Neutrophil (primary cell): ENCODE measurements at regions not wholly inside any gene's neighbourhood (a gene's known extent, or its start where the extent isn't known, plus 50 kb on each side); places are given as distances from the start of the nearest gene placed in this dataset.

Experiments
- H3K27ac ChIP-seq: fragments of 200-600 bp; sonication (generic); 2 replicates; pipeline ENCODE4 v1.5.1; 2016; ENCODE audit warnings: mild to moderate bottlenecking, moderate library complexity
- H3K27me3 ChIP-seq: fragments of 200-600 bp; sonication (generic); 2 replicates; pipeline ENCODE4 v1.6.0; 2016; ENCODE audit warnings: mild to moderate bottlenecking
- H3K36me3 ChIP-seq: fragments of 200-600 bp; sonication (generic); 2 replicates; pipeline ENCODE4 v1.5.1; 2017
- H3K4me1 ChIP-seq, 2 experiments: fragments of 200-600 bp in 1 of 2; sonication (generic) in 1 of 2; 1 replicate in 1 of 2; 2 replicates in 1 of 2; pipeline versions ENCODE4 v1.5.1 to v1.6.1; 2013 to 2016; ENCODE audit warnings: low read depth in 1 of 2, low read length in 1 of 2, mild to moderate bottlenecking in 1 of 2, moderate library complexity in 1 of 2; ENCODE audit not compliant: control insufficient read depth in 1 of 2, insufficient read depth in 1 of 2
- H3K4me3 ChIP-seq, 2 experiments: fragments of 200-600 bp in 1 of 2; sonication (generic) in 1 of 2; 1 replicate in 1 of 2; 2 replicates in 1 of 2; pipeline ENCODE4 v1.5.1; 2013 to 2016; ENCODE audit warnings: low read depth in 1 of 2, low read length in 1 of 2, mild to moderate bottlenecking in 1 of 2, moderate library complexity in 1 of 2
- H3K9me3 ChIP-seq: fragments of 200-600 bp; sonication (generic); 2 replicates; pipeline ENCODE4 v1.5.1; 2016
- TF ChIP-seq, protein P1 (sequence below): fragments of 200-600 bp; sonication (generic); IDR thresholded peaks from 2 replicates; pipeline ENCODE4 v1.5.1; 2016; ENCODE audit warnings: antibody characterized with exemption

DNA sequence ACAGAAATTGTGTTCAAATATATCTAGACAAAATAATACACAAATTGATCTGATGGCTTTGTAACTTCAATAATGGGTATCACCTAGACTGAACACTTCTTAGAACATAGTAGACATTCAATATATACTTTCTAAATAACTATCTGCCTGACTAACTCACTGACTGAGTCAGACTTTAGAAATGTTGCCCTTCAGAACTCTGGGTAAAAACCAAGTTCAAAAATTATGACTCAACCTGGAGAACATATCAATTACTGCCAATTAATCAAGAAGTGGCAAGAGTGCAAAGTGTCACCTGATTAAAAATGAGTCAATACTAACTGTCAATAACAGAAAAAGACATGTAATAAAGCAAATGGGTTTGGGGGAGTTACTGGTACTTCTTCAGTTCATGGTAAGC lies 144.6 kb upstream of the TMCO5A start:
- TF ChIP-seq, protein P1, sequence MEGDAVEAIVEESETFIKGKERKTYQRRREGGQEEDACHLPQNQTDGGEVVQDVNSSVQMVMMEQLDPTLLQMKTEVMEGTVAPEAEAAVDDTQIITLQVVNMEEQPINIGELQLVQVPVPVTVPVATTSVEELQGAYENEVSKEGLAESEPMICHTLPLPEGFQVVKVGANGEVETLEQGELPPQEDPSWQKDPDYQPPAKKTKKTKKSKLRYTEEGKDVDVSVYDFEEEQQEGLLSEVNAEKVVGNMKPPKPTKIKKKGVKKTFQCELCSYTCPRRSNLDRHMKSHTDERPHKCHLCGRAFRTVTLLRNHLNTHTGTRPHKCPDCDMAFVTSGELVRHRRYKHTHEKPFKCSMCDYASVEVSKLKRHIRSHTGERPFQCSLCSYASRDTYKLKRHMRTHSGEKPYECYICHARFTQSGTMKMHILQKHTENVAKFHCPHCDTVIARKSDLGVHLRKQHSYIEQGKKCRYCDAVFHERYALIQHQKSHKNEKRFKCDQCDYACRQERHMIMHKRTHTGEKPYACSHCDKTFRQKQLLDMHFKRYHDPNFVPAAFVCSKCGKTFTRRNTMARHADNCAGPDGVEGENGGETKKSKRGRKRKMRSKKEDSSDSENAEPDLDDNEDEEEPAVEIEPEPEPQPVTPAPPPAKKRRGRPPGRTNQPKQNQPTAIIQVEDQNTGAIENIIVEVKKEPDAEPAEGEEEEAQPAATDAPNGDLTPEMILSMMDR: no peak
- no peaks in the 10 kb centered on the region for H3K27me3 ChIP-seq
- H3K36me3 ChIP-seq: no peaks in the 10 kb centered on the region
- no peaks in the 10 kb centered on the region for H3K4me1 ChIP-seq
- no peak overlapping the region for H3K4me3 ChIP-seq
- H3K9me3 ChIP-seq: no peaks in the 10 kb centered on the region
- no peak overlapping the region for H3K27ac ChIP-seq

DNA sequence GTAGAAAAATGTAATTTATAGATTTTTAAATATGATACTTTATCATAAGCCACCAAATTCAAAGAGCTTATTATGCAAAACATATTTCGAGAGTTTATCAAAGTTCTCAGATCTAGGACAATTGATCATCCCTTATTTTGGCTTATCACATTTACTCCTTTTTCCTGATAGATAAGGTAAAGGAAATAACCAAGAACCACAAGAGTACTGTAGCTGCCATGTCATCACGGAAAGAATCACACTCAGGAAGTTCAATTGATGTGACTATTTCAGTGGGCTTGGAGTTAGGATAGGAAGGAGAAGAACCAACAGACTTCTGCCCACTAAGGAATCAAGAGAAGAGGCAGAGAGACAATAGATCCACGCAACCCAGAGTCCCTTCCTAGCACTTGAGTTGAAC lies 142.7 kb upstream of the TMCO5A start:
- no peaks in the 10 kb centered on the region for H3K36me3 ChIP-seq
- H3K9me3 ChIP-seq: no peaks in the 10 kb centered on the region
- H3K27me3 ChIP-seq: no peaks in the 10 kb centered on the region
- H3K4me3 ChIP-seq: no peak overlapping the region
- no peak overlapping the region for H3K27ac ChIP-seq
- H3K4me1 ChIP-seq: no peaks in the 10 kb centered on the region
- TF ChIP-seq, protein P1: no peak

DNA sequence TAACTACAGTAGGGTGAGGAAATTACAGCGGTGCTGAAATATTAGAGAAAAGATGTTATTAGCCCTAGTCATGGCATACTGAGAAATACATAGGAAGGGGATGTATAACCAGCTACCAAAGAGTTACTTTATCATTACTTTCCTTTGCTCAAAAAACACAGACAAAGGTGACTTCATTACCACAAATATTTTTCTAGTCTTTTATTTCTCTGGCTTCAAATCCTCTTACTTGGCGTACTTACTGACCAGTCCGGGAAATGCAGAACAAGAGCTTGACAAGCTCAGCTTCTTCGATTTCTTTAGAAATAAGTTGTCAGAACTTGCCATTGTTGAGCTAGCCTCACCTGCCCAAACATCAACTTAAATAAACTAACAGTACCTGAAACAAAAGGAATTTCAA lies 142.1 kb upstream of the TMCO5A start:
- Histone ChIP-seq H3K27ac (no peak overlapping the region), H3K36me3 (no peaks in the 10 kb centered on the region), H3K9me3 (no peaks in the 10 kb centered on the region), H3K27me3 (no peaks in the 10 kb centered on the region), H3K4me3 (no peak overlapping the region), H3K4me1 (no peaks in the 10 kb centered on the region)
- TF ChIP-seq, protein P1: no peak

DNA sequence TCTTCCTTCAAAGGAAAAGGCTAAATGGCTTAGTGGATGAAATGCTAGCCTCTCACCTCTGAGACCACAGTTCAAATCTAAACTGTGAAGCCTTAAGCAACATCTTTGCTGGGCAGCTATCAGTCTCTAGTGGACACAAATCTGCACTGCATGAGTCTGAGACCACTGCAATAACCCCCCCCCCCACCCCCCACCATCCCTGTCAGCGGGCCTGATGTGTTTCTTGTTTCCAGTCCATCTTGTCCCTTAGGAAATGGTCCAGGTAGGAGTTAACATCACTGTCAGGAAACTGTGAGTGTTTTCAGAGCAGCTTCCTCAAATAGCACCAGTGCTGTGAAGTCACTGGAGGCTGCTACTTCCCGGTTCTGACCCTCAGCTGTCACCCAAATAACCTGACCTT lies 140.6 kb upstream of the TMCO5A start:
- Histone ChIP-seq H3K4me1 (no peaks in the 10 kb centered on the region), H3K36me3 (no peaks in the 10 kb centered on the region), H3K27ac (no peak overlapping the region), H3K27me3 (no peaks in the 10 kb centered on the region), H3K9me3 (no peaks in the 10 kb centered on the region), H3K4me3 (no peak overlapping the region)
- TF ChIP-seq, protein P1: no peak

DNA sequence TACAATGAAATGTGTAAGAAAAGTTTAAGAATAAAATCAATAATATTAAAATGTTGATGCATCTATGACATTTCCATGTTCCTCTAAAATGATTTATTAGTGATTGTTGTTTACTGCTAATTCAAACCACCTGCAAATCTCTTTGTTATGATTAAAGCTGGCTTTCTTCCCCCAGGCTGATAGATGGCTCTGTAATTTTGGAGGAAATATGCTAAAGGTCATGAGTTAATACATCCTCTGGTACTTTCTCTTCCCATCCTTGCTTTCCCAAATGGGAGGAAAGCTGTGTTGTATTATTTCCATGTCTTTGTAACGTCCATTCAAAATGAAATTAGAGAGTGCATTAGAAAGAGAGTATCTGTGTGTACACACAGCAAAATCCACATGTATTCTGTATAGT lies 139.5 kb upstream of the TMCO5A start:
- Histone ChIP-seq H3K4me1 (no peaks in the 10 kb centered on the region), H3K4me3 (no peak overlapping the region), H3K9me3 (no peaks in the 10 kb centered on the region), H3K36me3 (no peaks in the 10 kb centered on the region), H3K27me3 (no peaks in the 10 kb centered on the region), H3K27ac (no peak overlapping the region)
- TF ChIP-seq, protein P1: no peak

DNA sequence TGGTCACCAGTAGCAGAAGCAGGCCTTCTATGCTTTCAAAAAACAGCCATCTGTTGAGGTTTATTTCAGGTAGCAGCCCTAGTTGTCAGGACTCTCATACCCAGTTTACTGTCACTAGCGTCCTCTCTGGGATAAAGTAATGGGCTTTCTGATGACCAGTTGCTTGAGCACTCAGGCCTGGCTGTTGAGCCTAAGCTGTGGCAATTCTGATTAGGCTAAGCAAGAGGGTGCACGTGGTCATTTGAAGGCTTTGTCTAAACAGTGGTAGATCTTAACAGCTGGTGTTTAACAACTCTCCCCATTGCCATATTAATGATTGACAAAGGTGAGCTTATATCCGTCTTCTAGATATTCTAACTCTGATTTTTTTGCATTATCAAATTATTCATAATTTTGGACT lies 132.9 kb upstream of the TMCO5A start:
- Histone ChIP-seq H3K36me3 (no peaks in the 10 kb centered on the region), H3K27me3 (no peaks in the 10 kb centered on the region), H3K9me3 (no peaks in the 10 kb centered on the region), H3K4me3 (no peak overlapping the region), H3K4me1 (no peaks in the 10 kb centered on the region), H3K27ac (no peak overlapping the region)
- TF ChIP-seq, protein P1: no peak
